ENCODE measurements at regions not wholly inside any gene's neighbourhood (a gene's known extent, or its start where the extent isn't known, plus 50 kb on each side); places are given as distances from the start of the nearest gene placed in this dataset.

- Histone ChIP-seq H3K9ac (no peak overlapping the region), H2AFZ (no peak overlapping the region), H3K27ac (no peak overlapping the region), H3K27me3 (ENCODE audit: control insufficient read depth, insufficient read depth, low read length) (no peaks in the 10 kb centered on the region), H3K36me3 (ENCODE audit: control insufficient read depth, insufficient read depth, low read length) (no peaks in the 10 kb centered on the region), H3K9me3 (ENCODE audit: control insufficient read depth, low read length) (no peaks in the 10 kb centered on the region), H3K4me3 (ENCODE audit: low read depth, low read length) (no peak overlapping the region), H3K4me2 (ENCODE audit: low read length) (no peak overlapping the region), H3K4me1 (no peaks in the 10 kb centered on the region), H3K79me2 (no peaks in the 10 kb centered on the region)
- TF ChIP-seq CTCF (IDR thresholded peaks at IDR 0.05): no peak
Observed at GRCh38 chr11:115067900-115068530, 389.7 kb downstream of the NXPE2 start.

- H3K27ac ChIP-seq: no peak overlapping the region
- H3K4me1 ChIP-seq: no peaks in the 10 kb centered on the region
- TF ChIP-seq CTCF (IDR thresholded peaks at IDR 0.05): no peak
- no peaks in the 10 kb centered on the region for H3K36me3 ChIP-seq (ENCODE audit: control insufficient read depth, insufficient read depth, low read length)
- no peak overlapping the region for H2AFZ ChIP-seq
- H3K4me2 ChIP-seq (ENCODE audit: low read length): no peak overlapping the region
- H3K9me3 ChIP-seq (ENCODE audit: control insufficient read depth, low read length): no peaks in the 10 kb centered on the region
- no peaks in the 10 kb centered on the region for H3K79me2 ChIP-seq
- no peak overlapping the region for H3K4me3 ChIP-seq (ENCODE audit: low read depth, low read length)
- no peaks in the 10 kb centered on the region for H3K27me3 ChIP-seq (ENCODE audit: control insufficient read depth, insufficient read depth, low read length)
- H3K9ac ChIP-seq: no peak overlapping the region
Observed at GRCh38 chr11:115069599-115069998, 391.3 kb downstream of the NXPE2 start.

GRCh38 chr11:115075356-115075755, 397.0 kb downstream of the NXPE2 start:
- Histone ChIP-seq H3K36me3 (ENCODE audit: control insufficient read depth, insufficient read depth, low read length) (no peaks in the 10 kb centered on the region), H3K27ac (no peak overlapping the region), H3K4me2 (ENCODE audit: low read length) (no peak overlapping the region), H2AFZ (no peak overlapping the region), H3K79me2 (no peaks in the 10 kb centered on the region), H3K27me3 (ENCODE audit: control insufficient read depth, insufficient read depth, low read length) (no peaks in the 10 kb centered on the region), H3K9ac (no peak overlapping the region), H3K9me3 (ENCODE audit: control insufficient read depth, low read length) (no peaks in the 10 kb centered on the region), H3K4me3 (ENCODE audit: low read depth, low read length) (no peak overlapping the region), H3K4me1 (no peaks in the 10 kb centered on the region)
- no peak for TF ChIP-seq CTCF (IDR thresholded peaks at IDR 0.05)

GRCh38 chr11:115077740-115078139, 399.4 kb downstream of the NXPE2 start:
- Histone ChIP-seq H3K4me1 (no peaks in the 10 kb centered on the region), H3K9ac (no peak overlapping the region), H3K4me2 (ENCODE audit: low read length) (no peak overlapping the region), H3K27ac (no peak overlapping the region), H3K36me3 (ENCODE audit: control insufficient read depth, insufficient read depth, low read length) (no peaks in the 10 kb centered on the region), H3K79me2 (no peaks in the 10 kb centered on the region), H3K4me3 (ENCODE audit: low read depth, low read length) (no peak overlapping the region), H3K27me3 (ENCODE audit: control insufficient read depth, insufficient read depth, low read length) (no peaks in the 10 kb centered on the region), H3K9me3 (ENCODE audit: control insufficient read depth, low read length) (no peaks in the 10 kb centered on the region), H2AFZ (no peak overlapping the region)
- TF ChIP-seq CTCF (IDR thresholded peaks at IDR 0.05): no peak

Measured in parathyroid adenoma (tissue), 2 donors.